Mammary epithelial cell (primary cell): ENCODE measurements at regions not wholly inside any gene's neighbourhood (a gene's known extent, or its start where the extent isn't known, plus 50 kb on each side); places are given as distances from the start of the nearest gene placed in this dataset.

Experiments used
- CTCF ChIP-seq, 2 donors: IDR thresholded peaks in 1 of 2; conservative IDR thresholded peaks in 1 of 2; 2 replicates each; pipeline ENCODE4 v1.5.1; 2011 to 2012; ENCODE audit warnings: inconsistent platforms in 2 of 2, low read length in 2 of 2, mild to moderate bottlenecking in 2 of 2, control low read depth in 1 of 2, low read depth in 1 of 2; ENCODE audit not compliant: insufficient read depth in 1 of 2; ENCODE audit errors: extremely low read depth in 1 of 2
- EZH2 ChIP-seq: IDR thresholded peaks from 2 replicates; pipeline ENCODE4 v1.6.1; 2012; ENCODE audit warnings: low read length, inconsistent platforms, borderline replicate concordance

GRCh38 chrX:4661771-4662170 is 948.3 kb upstream of the PRKX start:
- TF ChIP-seq CTCF (conservative IDR thresholded peaks at IDR 0.05 in 1 of 2, IDR thresholded peaks at IDR 0.05 in 1 of 2; ENCODE audit: extremely low read depth in 1 of 2, insufficient read depth in 1 of 2, low read depth in 1 of 2, low read length in 2 of 2) (no peak), EZH2 (no peak)
